Activated CD4-positive, alpha-beta T cell treated with anti-CD3 and anti-CD28 coated beads for 36 hours (primary cell): ENCODE measurements at regions not wholly inside any gene's neighbourhood (a gene's known extent, or its start where the extent isn't known, plus 50 kb on each side); places are given as distances from the start of the nearest gene placed in this dataset.

ENCODE experiments used
- ATAC-seq: fragments of 200-7000 bp; cut with Tn5 transposase; one replicate; pipeline ENCODE4 v1.10.0; 2021; ENCODE audit warnings: mild to moderate bottlenecking, moderate library complexity
- CTCF ChIA-PET: fragments of 350-600 bp; sonication (Branson Sonifier 250); formaldehyde crosslinking; loops from one replicate; lab custom pipeline; 2021; ENCODE audit warnings: antibody characterized with exemption; lab: Charles Lee
- POLR2A ChIA-PET: fragments of 350-600 bp; sonication (Branson Sonifier 250); formaldehyde crosslinking; loops from one replicate; lab custom pipeline; 2021; ENCODE audit warnings: antibody characterized with exemption, inconsistent platforms; lab: Charles Lee
- DNase-seq: peaks from one replicate; pipeline ENCODE4 v3.0.0-alpha.2; 2020
- H3K27ac Mint-ChIP-seq: one replicate; pipeline ENCODE4 v1.8.0; 2021; ENCODE audit warnings: mixed read lengths
- H3K27me3 Mint-ChIP-seq: one replicate; pipeline ENCODE4 v1.8.0; 2021; ENCODE audit warnings: mixed read lengths
- H3K36me3 Mint-ChIP-seq: one replicate; pipeline ENCODE4 v1.8.0; 2021; ENCODE audit warnings: low read depth, mixed read lengths
- H3K4me1 Mint-ChIP-seq: one replicate; pipeline ENCODE4 v1.8.0; 2021; ENCODE audit warnings: mixed read lengths
- H3K4me3 Mint-ChIP-seq: one replicate; pipeline ENCODE4 v1.8.0; 2021; ENCODE audit warnings: mild to moderate bottlenecking, moderate library complexity, mixed read lengths
- H3K9me3 Mint-ChIP-seq: one replicate; pipeline ENCODE4 v1.8.0; 2021; ENCODE audit warnings: low read depth, mixed read lengths
- intact Hi-C, 2 experiments: fragments of 100-400 bp; cut with DNase I in 1 of 2; cut with micrococcal nuclease in 1 of 2; formaldehyde crosslinking; loops; one replicate each; pipeline versions ENCODE4 v1.14.2 to v1.15.1; 2022 to 2024; cut with DNase I, micrococcal nuclease

GRCh38 chr5:15009420-15009819 lies 137.8 kb upstream of the ANKH start:
- DNase-seq (no peak), ATAC-seq (peak; percentile 19)
- H3K4me1 Mint-ChIP-seq = no peaks in the 10 kb centered on the region
- no peaks in the 10 kb centered on the region for H3K9me3 Mint-ChIP-seq
- no peaks in the 10 kb centered on the region for H3K27me3 Mint-ChIP-seq
- intact Hi-C loops = loop anchor here in 1 of 2 experiments (10.0 kb wide), 1 partner anchor 635 kb away; no protein-coding TSS in a partner anchor
- no peak overlapping the region for H3K27ac Mint-ChIP-seq
- H3K36me3 Mint-ChIP-seq = no peaks in the 10 kb centered on the region
- no peak overlapping the region for H3K4me3 Mint-ChIP-seq
- ChIA-PET POLR2A (interaction anchor here (1.3 kb wide), 1 partner anchor 17 kb away, joined by 3 read pairs; no protein-coding TSS in a partner anchor), CTCF (interaction anchor here (1.1 to 2.3 kb wide), 5 partner anchors 11 to 324 kb away, joined by 3 to 26 read pairs (median 3); no protein-coding TSS in a partner anchor)

GRCh38 chr5:15008921-15009320 lies 137.3 kb upstream of the ANKH start:
- ChIA-PET CTCF (interaction anchor here (1.1 to 2.3 kb wide), 3 partner anchors 12 to 282 kb away, joined by 3 to 26 read pairs (median 4); no protein-coding TSS in a partner anchor), POLR2A (interaction anchor here (1.3 kb wide), 1 partner anchor 16 kb away, joined by 3 read pairs; no protein-coding TSS in a partner anchor)
- no peak for DNase-seq
- Mint-ChIP-seq H3K4me3 (no peak overlapping the region), H3K4me1 (no peaks in the 10 kb centered on the region), H3K27ac (no peak overlapping the region), H3K36me3 (no peaks in the 10 kb centered on the region), H3K27me3 (no peaks in the 10 kb centered on the region), H3K9me3 (no peaks in the 10 kb centered on the region)
- intact Hi-C loops = loop anchor here in 1 of 2 experiments (10.0 kb wide), 1 partner anchor 634 kb away; no protein-coding TSS in a partner anchor
- ATAC-seq = no peak

- intact Hi-C loops = loop anchor here in 1 of 2 experiments (10.0 kb wide), 1 partner anchor 634 kb away; no protein-coding TSS in a partner anchor
- no peak for DNase-seq
- Mint-ChIP-seq H3K9me3 (no peaks in the 10 kb centered on the region), H3K27ac (no peak overlapping the region), H3K4me3 (no peak overlapping the region), H3K27me3 (no peaks in the 10 kb centered on the region), H3K4me1 (no peaks in the 10 kb centered on the region), H3K36me3 (no peaks in the 10 kb centered on the region)
- ChIA-PET CTCF (interaction anchor here (1.2 to 9.5 kb wide), 3 partner anchors 31 to 282 kb away, joined by 4 to 85 read pairs (median 26); no protein-coding TSS in a partner anchor), POLR2A (no interaction called here)
- no peak for ATAC-seq
These were observed 136.9 kb upstream of the ANKH start for GRCh38 chr5:15008476-15008875.

- ATAC-seq = no peak
- no peak for DNase-seq
- Mint-ChIP-seq H3K4me3 (no peak overlapping the region), H3K9me3 (no peaks in the 10 kb centered on the region), H3K27ac (no peak overlapping the region), H3K27me3 (no peaks in the 10 kb centered on the region), H3K36me3 (no peaks in the 10 kb centered on the region), H3K4me1 (no peaks in the 10 kb centered on the region)
- intact Hi-C loops = loop anchor here in 1 of 2 experiments (10.0 kb wide), 1 partner anchor 633 kb away; no protein-coding TSS in a partner anchor
- ChIA-PET CTCF (interaction anchor here (9.5 kb wide), 1 partner anchor 281 kb away, joined by 85 read pairs; no protein-coding TSS in a partner anchor), POLR2A (no interaction called here)
These were observed 136.1 kb upstream of the ANKH start for GRCh38 chr5:15007646-15008045.

- Mint-ChIP-seq H3K4me1 (peaks cover 6% of the 10 kb centered on the region), H3K27me3 (no peaks in the 10 kb centered on the region), H3K4me3 (no peak overlapping the region), H3K36me3 (no peaks in the 10 kb centered on the region), H3K27ac (no peak overlapping the region), H3K9me3 (no peaks in the 10 kb centered on the region)
- POLR2A ChIA-PET = no interaction called here
- DNase-seq (no peak), ATAC-seq (no peak)
- intact Hi-C loops = loop anchor here (5.0 to 10.0 kb wide), 2 partner anchors 630 to 642 kb away; no protein-coding TSS in a partner anchor
- CTCF ChIA-PET = interaction anchor here (1.0 to 9.5 kb wide), 12 partner anchors 11 to 321 kb away, joined by 3 to 85 read pairs (median 15); no protein-coding TSS in a partner anchor
These were observed 132.9 kb upstream of the ANKH start for GRCh38 chr5:15004506-15004905.

GRCh38 chr5:15003511-15003920 lies 131.9 kb upstream of the ANKH start:
- intact Hi-C loops = loop anchor here (1.0 to 10.0 kb wide), 8 partner anchors 46 to 641 kb away; partner anchors contain the start of gene ANKH (in 2 of the 2)
- CTCF ChIA-PET = interaction anchor here (0.6 to 9.5 kb wide), 34 partner anchors 9 to 347 kb away, joined by 3 to 85 read pairs (median 4); no protein-coding TSS in a partner anchor
- DNase-seq (peak; percentile 70), ATAC-seq (peak; percentile 91)
- POLR2A ChIA-PET = interaction anchor here (0.6 kb wide), 2 partner anchors 11 to 271 kb away, joined by 3 read pairs; no protein-coding TSS in a partner anchor
- Mint-ChIP-seq H3K4me3 (no peak overlapping the region), H3K9me3 (no peaks in the 10 kb centered on the region), H3K27me3 (no peaks in the 10 kb centered on the region), H3K36me3 (no peaks in the 10 kb centered on the region), H3K27ac (no peak overlapping the region), H3K4me1 (peaks cover 6% of the 10 kb centered on the region)

- peaks cover 4% of the 10 kb centered on the region for H3K9me3 Mint-ChIP-seq
- H3K27ac Mint-ChIP-seq = no peak overlapping the region
- H3K4me3 Mint-ChIP-seq = no peak overlapping the region
- H3K27me3 Mint-ChIP-seq = no peaks in the 10 kb centered on the region
- DNase-seq = no peak
- ChIA-PET POLR2A (no interaction called here), CTCF (interaction anchor here (0.6 to 9.5 kb wide), 30 partner anchors 8 to 346 kb away, joined by 3 to 85 read pairs (median 5); no protein-coding TSS in a partner anchor)
- intact Hi-C loops = loop anchor here (1.0 to 10.0 kb wide), 8 partner anchors 45 to 640 kb away; partner anchors contain the start of gene ANKH (in 2 of the 2)
- peaks cover 6% of the 10 kb centered on the region for H3K4me1 Mint-ChIP-seq
- ATAC-seq = no peak
- no peaks in the 10 kb centered on the region for H3K36me3 Mint-ChIP-seq
These were observed 131.2 kb upstream of the ANKH start for GRCh38 chr5:15002791-15003190.

- ChIA-PET CTCF (interaction anchor here (0.6 to 9.5 kb wide), 18 partner anchors 7 to 318 kb away, joined by 3 to 85 read pairs (median 6); no protein-coding TSS in a partner anchor), POLR2A (no interaction called here)
- no peak for ATAC-seq
These were observed 130.6 kb upstream of the ANKH start for GRCh38 chr5:15002173-15002572.

GRCh38 chr5:15001517-15001916 lies 129.9 kb upstream of the ANKH start:
- intact Hi-C loops = loop anchor here (5.0 to 10.0 kb wide), 2 partner anchors 627 to 639 kb away; no protein-coding TSS in a partner anchor
- POLR2A ChIA-PET = no interaction called here

More at GRCh38 chr5:15002173-15002572, 130.6 kb upstream of the ANKH start:
- H3K27ac Mint-ChIP-seq = no peak overlapping the region
- H3K36me3 Mint-ChIP-seq = no peaks in the 10 kb centered on the region
- peaks cover 4% of the 10 kb centered on the region for H3K9me3 Mint-ChIP-seq
- peaks cover 6% of the 10 kb centered on the region for H3K4me1 Mint-ChIP-seq
- DNase-seq = no peak
- H3K27me3 Mint-ChIP-seq = no peaks in the 10 kb centered on the region
- no peak overlapping the region for H3K4me3 Mint-ChIP-seq
- intact Hi-C loops = loop anchor here (2.0 to 10.0 kb wide), 4 partner anchors 55 to 640 kb away; partner anchors contain the start of gene ANKH (in 2 of the 2)

GRCh38 chr5:14998491-14998890 lies 126.9 kb upstream of the ANKH start:
- ChIA-PET CTCF (no interaction called here), POLR2A (no interaction called here)
- ATAC-seq (no peak), DNase-seq (no peak)
- H3K36me3 Mint-ChIP-seq = no peaks in the 10 kb centered on the region
- H3K9me3 Mint-ChIP-seq = peaks cover 4% of the 10 kb centered on the region
- H3K4me1 Mint-ChIP-seq = peaks cover 6% of the 10 kb centered on the region
- no peak overlapping the region for H3K4me3 Mint-ChIP-seq
- no peak overlapping the region for H3K27ac Mint-ChIP-seq
- no peaks in the 10 kb centered on the region for H3K27me3 Mint-ChIP-seq
- intact Hi-C loops = no loop called here

More at GRCh38 chr5:15001517-15001916, 129.9 kb upstream of the ANKH start:
- no peaks in the 10 kb centered on the region for H3K27me3 Mint-ChIP-seq
- ATAC-seq = peak; percentile 30
- no peak for DNase-seq
- peaks cover 6% of the 10 kb centered on the region for H3K4me1 Mint-ChIP-seq
- CTCF ChIA-PET = interaction anchor here (0.6 to 9.5 kb wide), 5 partner anchors 9 to 275 kb away, joined by 3 to 85 read pairs (median 4); no protein-coding TSS in a partner anchor
- H3K9me3 Mint-ChIP-seq = peaks cover 4% of the 10 kb centered on the region
- no peaks in the 10 kb centered on the region for H3K36me3 Mint-ChIP-seq
- H3K27ac Mint-ChIP-seq = no peak overlapping the region
- no peak overlapping the region for H3K4me3 Mint-ChIP-seq

GRCh38 chr5:14996997-14997396 lies 125.4 kb upstream of the ANKH start:
- no peak overlapping the region for H3K27ac Mint-ChIP-seq
- H3K27me3 Mint-ChIP-seq = no peaks in the 10 kb centered on the region
- intact Hi-C loops = no loop called here
- ATAC-seq = no peak
- CTCF ChIA-PET = interaction anchor here (3.3 kb wide), 1 partner anchor 270 kb away, joined by 10 read pairs; no protein-coding TSS in a partner anchor
- H3K9me3 Mint-ChIP-seq = peaks cover 4% of the 10 kb centered on the region
- no peaks in the 10 kb centered on the region for H3K36me3 Mint-ChIP-seq
- H3K4me3 Mint-ChIP-seq = no peak overlapping the region
- POLR2A ChIA-PET = no interaction called here
- no peak for DNase-seq
- peaks cover 20% of the 10 kb centered on the region for H3K4me1 Mint-ChIP-seq
